ENCODE measurements at regions not wholly inside any gene's neighbourhood (a gene's known extent, or its start where the extent isn't known, plus 50 kb on each side); places are given as distances from the start of the nearest gene placed in this dataset.

DNA sequence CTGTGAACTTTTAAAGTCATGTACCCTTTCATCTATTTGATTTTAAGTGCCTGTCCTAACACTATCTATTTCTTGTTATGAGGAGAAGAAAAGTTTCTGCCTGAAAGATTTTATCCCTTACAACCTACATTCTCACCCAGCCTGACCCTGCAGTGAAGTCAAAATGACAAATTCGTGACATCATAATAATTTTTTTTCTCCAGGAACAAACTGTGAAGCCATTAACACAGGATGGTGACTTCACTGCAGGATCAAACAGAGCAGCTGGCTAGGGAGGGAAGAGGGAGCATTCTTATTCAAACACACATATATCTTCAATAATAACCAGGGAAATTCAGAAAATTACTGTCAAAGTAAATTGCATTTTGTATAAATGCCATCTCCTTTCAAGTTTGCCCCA is 147.8 kb upstream of the PRMT6 start:
- no peak for TF ChIP-seq ZFX (IDR thresholded peaks at IDR 0.05; ENCODE audit: borderline replicate concordance)
- TF ChIP-seq, protein P1, sequence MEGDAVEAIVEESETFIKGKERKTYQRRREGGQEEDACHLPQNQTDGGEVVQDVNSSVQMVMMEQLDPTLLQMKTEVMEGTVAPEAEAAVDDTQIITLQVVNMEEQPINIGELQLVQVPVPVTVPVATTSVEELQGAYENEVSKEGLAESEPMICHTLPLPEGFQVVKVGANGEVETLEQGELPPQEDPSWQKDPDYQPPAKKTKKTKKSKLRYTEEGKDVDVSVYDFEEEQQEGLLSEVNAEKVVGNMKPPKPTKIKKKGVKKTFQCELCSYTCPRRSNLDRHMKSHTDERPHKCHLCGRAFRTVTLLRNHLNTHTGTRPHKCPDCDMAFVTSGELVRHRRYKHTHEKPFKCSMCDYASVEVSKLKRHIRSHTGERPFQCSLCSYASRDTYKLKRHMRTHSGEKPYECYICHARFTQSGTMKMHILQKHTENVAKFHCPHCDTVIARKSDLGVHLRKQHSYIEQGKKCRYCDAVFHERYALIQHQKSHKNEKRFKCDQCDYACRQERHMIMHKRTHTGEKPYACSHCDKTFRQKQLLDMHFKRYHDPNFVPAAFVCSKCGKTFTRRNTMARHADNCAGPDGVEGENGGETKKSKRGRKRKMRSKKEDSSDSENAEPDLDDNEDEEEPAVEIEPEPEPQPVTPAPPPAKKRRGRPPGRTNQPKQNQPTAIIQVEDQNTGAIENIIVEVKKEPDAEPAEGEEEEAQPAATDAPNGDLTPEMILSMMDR (IDR thresholded peaks at IDR 0.05): no peak
- no peak overlapping the region for H3K27ac ChIP-seq

DNA sequence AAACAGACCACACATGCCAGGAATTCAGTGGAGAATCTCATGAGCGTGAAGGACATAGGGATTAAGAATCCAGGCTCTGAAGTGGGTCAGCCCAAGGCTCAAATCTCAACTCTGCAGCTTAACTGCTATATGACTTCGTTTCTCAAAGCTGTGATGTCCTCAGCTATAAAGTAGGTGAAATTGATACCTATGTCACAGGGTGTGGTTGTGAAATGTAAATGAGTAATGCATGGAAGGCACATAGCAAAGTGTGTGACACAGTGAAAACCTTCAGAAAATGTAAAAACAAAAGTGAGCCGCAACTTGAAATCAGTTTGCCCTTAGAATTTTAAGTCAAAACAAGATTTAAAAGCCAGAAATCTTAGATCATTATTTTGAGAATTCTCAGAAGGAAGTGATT is 145.7 kb upstream of the PRMT6 start:
- no peak for TF ChIP-seq ZFX (IDR thresholded peaks at IDR 0.05; ENCODE audit: borderline replicate concordance)
- TF ChIP-seq, protein P1 (IDR thresholded peaks at IDR 0.05): no peak
- H3K27ac ChIP-seq: no peak overlapping the region

- no peak overlapping the region for H3K27ac ChIP-seq
- TF ChIP-seq, protein P1 (IDR thresholded peaks at IDR 0.05): no peak
- TF ChIP-seq ZFX (IDR thresholded peaks at IDR 0.05; ENCODE audit: borderline replicate concordance): no peak
These were observed 144.3 kb upstream of the PRMT6 start for GRCh38 chr1:106912131-106912530.

DNA sequence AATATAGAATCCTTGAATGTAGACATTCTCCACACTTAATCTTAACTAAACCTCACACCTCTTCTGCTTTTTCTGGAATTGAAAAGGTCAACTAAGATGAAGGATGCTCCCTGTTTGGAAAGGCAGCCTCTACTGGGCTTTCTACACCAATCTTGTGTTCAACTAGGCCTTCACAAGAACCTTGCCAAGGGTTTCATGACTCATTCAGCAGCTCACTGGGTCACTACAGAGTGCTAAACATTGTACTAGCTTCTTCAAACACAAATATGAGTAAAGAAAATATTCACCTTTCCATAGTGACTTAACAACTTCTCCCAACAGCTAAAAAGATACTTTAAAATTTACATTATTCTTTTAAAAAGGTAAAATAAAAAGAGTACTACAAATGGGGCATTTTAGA is 135.3 kb upstream of the PRMT6 start:
- H3K27ac ChIP-seq: no peak overlapping the region
- TF ChIP-seq ZFX (IDR thresholded peaks at IDR 0.05; ENCODE audit: borderline replicate concordance): no peak
- TF ChIP-seq, protein P1 (IDR thresholded peaks at IDR 0.05): no peak

- no peak overlapping the region for H3K27ac ChIP-seq
- no peak for TF ChIP-seq ZFX (IDR thresholded peaks at IDR 0.05; ENCODE audit: borderline replicate concordance)
- TF ChIP-seq, protein P1 (IDR thresholded peaks at IDR 0.05): no peak
These were observed 132.1 kb upstream of the PRMT6 start for GRCh38 chr1:106924360-106924759.

DNA sequence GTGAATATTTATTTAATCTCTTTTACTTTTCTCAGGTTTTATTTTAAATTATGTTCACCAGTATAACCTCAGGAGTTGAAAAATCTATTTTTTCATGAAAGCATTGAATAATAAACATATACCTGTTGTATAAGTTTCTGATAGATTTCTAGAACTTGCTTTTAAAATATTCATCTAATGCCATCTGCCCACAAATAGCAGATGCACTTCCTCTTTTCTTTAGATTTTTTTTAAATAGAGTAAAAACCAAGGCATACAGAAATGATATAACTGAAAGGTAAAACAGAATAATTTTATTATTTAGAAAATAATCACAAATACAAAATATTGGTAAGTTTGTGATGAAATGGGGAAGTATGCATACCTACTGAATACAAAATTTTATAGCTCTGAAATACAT is 130.7 kb upstream of the PRMT6 start:
- TF ChIP-seq, protein P1 (IDR thresholded peaks at IDR 0.05): no peak
- no peak for TF ChIP-seq ZFX (IDR thresholded peaks at IDR 0.05; ENCODE audit: borderline replicate concordance)
- H3K27ac ChIP-seq: no peak overlapping the region

DNA sequence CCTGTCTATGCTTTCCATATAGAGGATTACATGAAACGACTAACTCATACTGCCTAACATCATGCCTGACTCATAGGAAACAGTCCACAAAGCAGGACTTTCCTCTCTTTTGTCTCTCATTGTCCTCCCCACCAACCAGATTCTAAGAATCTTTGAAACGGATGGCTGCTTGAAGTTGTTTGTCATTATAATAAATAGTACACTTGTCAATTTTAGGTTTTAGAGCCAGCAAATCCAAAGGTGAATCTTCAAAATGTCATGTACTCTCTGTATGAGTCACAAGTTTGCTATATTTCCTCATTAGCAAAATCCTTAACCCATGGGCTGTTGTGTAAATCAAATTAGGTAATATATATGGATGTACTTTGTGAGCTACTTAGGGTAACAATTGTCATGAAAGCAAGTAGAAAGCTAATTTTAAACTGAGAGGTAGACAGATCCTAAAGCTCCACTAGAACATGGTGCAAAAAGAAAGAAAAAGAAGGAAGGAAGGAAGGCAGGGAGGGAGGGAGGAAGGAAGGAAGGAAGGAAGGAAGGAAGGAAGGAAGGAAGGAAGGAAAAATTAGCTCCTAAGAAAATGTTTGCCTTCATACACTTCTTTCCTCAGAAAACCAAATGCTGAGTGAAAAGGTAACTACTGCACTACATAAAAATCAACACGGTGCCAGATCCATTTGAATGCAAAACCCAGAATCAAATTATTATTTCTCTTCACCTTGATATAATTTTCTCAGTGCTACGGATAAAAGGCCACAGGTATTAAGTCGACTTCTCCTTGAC is 129.5 kb upstream of the PRMT6 start:
- TF ChIP-seq, protein P1 (IDR thresholded peaks at IDR 0.05): no peak
- TF ChIP-seq ZFX (IDR thresholded peaks at IDR 0.05; ENCODE audit: borderline replicate concordance): no peak
- no peak overlapping the region for H3K27ac ChIP-seq
